ENCODE measurements at regions not wholly inside any gene's neighbourhood (a gene's known extent, or its start where the extent isn't known, plus 50 kb on each side); places are given as distances from the start of the nearest gene placed in this dataset.

DNA sequence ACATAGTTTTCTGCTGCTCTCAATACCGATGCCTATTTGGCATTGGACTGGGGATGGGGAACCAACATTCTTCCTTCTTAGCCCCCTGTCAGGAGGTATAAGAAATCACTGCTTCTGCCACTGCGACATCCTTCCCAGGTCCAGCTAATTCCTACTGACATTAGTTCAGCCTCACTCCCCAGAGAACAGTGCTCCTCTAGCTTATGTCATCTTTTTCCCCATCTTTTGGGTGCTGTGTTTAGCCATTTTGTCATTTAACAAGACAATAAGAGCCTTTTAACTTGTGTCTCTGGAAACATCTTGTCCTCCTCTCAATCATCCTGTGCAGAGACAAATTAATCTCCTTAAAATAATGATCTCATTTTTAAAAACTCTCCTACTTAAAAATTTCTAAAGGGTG lies 167.0 kb upstream of the PLXNC1 start:
- H3K36me3 ChIP-seq = no peaks in the 10 kb centered on the region
- no peaks in the 10 kb centered on the region for H3K27me3 ChIP-seq (replicated peaks; ENCODE audit: insufficient read depth)
- WGBS = 95% methylated on average over 2 of the region's 2 CpGs
- no peaks in the 10 kb centered on the region for H3K4me1 ChIP-seq (replicated peaks)
- H3K9me3 ChIP-seq = no peaks in the 10 kb centered on the region
- H3K27ac ChIP-seq = no peak overlapping the region
- no peak for DNase-seq (ENCODE audit: low spot score)
- intact Hi-C loops (cut with DNase I) = loop anchor here (5.0 kb wide), 1 partner anchor 414 kb away; no protein-coding TSS in a partner anchor
- TF ChIP-seq POLR2AphosphoS5 (IDR thresholded peaks at IDR 0.05) = no peak
- TF ChIP-seq, protein P1, sequence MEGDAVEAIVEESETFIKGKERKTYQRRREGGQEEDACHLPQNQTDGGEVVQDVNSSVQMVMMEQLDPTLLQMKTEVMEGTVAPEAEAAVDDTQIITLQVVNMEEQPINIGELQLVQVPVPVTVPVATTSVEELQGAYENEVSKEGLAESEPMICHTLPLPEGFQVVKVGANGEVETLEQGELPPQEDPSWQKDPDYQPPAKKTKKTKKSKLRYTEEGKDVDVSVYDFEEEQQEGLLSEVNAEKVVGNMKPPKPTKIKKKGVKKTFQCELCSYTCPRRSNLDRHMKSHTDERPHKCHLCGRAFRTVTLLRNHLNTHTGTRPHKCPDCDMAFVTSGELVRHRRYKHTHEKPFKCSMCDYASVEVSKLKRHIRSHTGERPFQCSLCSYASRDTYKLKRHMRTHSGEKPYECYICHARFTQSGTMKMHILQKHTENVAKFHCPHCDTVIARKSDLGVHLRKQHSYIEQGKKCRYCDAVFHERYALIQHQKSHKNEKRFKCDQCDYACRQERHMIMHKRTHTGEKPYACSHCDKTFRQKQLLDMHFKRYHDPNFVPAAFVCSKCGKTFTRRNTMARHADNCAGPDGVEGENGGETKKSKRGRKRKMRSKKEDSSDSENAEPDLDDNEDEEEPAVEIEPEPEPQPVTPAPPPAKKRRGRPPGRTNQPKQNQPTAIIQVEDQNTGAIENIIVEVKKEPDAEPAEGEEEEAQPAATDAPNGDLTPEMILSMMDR (IDR thresholded peaks at IDR 0.05) = no peak
- TF ChIP-seq POLR2A (IDR thresholded peaks at IDR 0.05) = no peak
- no peak overlapping the region for H3K4me3 ChIP-seq

DNA sequence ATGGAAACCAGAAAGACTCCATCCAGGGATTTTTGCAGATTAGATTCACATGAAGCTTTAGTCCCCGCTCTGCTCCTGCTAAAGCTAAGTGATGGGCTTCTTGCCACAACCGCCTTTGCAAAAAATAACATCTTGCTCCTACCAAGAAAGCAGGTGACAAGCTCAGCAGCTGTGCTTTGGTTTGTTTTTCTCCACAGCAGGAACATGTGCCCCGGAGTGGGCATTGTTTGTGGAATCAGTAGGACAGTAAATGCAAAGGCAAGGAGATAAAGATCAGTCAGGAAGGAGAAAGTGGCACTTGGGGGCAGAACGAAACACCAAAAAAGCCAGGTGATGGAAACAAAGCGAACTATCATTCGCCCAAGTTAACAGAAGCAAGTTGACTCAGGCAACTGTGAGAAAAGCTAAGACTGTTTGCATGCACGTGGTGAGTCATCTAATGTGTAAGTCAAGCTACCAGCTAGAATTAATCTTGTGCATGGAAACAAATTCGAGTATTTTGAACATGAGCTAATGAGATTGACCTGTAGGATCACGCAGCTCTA lies 165.5 kb upstream of the PLXNC1 start:
- no peak for DNase-seq (ENCODE audit: low spot score)
- Histone ChIP-seq H3K4me1 (replicated peaks) (no peaks in the 10 kb centered on the region), H3K36me3 (no peaks in the 10 kb centered on the region), H3K27me3 (replicated peaks; ENCODE audit: insufficient read depth) (no peaks in the 10 kb centered on the region), H3K4me3 (no peak overlapping the region), H3K27ac (no peak overlapping the region), H3K9me3 (no peaks in the 10 kb centered on the region)
- WGBS = 36% methylated on average over 9 of the region's 9 CpGs
- intact Hi-C loops (cut with DNase I) = loop anchor here (5.0 kb wide), 1 partner anchor 416 kb away; no protein-coding TSS in a partner anchor
- TF ChIP-seq POLR2AphosphoS5 (IDR thresholded peaks at IDR 0.05) (peak; percentile 40), POLR2A (IDR thresholded peaks at IDR 0.05) (no peak)
- TF ChIP-seq, protein P1 (IDR thresholded peaks at IDR 0.05) = no peak

DNA sequence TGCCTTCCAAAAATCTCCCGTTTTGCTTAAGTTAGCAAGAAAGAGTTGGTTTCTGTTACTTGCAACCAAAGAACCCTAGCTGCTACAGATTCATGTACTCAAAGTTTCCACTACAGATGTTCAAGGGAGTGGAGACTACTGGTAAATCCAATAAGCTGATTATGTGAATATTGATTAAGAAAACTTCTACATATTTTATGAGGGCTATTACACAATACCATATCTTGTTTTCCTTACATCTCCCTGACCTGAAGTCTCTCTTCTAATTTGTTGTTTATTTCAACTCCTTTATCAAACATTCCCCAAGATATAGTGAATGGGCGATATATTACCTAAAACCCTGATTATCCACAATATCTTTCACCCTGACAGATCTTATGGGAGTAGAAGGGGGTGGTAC lies 164.4 kb upstream of the PLXNC1 start:
- Histone ChIP-seq H3K4me3 (no peak overlapping the region), H3K9me3 (no peaks in the 10 kb centered on the region), H3K4me1 (replicated peaks) (no peaks in the 10 kb centered on the region), H3K36me3 (no peaks in the 10 kb centered on the region), H3K27me3 (replicated peaks; ENCODE audit: insufficient read depth) (no peaks in the 10 kb centered on the region), H3K27ac (no peak overlapping the region)
- TF ChIP-seq POLR2A (IDR thresholded peaks at IDR 0.05) = no peak
- TF ChIP-seq, protein P1 (IDR thresholded peaks at IDR 0.05) = no peak
- TF ChIP-seq POLR2AphosphoS5 (IDR thresholded peaks at IDR 0.05) = no peak
- intact Hi-C loops (cut with DNase I) = loop anchor here (5.0 kb wide), 1 partner anchor 417 kb away; no protein-coding TSS in a partner anchor
- WGBS = 96% methylated on average over 2 of the region's 2 CpGs
- no peak for DNase-seq (ENCODE audit: low spot score)

DNA sequence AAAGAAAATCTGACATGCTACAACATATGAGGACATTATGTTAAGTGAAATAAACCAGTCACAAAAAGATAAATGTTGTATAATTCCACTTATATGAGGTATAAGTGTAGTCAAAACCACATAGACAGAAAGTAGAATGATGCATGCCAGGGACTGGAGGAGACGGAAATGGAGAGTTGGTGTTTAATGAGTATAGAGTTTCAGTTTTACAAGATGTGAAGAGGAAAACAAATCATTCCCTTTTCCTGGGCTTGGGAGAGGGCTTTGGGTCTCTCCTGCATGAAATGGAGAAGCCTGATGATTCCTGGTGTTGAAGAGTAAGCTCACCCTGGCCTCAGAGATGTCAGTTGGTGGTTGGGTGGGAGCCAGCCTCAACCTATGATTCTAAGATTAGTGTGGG lies 158.4 kb upstream of the PLXNC1 start:
- no peak overlapping the region for H3K4me3 ChIP-seq
- no peaks in the 10 kb centered on the region for H3K4me1 ChIP-seq (replicated peaks)
- no peak for DNase-seq (ENCODE audit: low spot score)
- intact Hi-C loops (cut with DNase I) = loop anchor here (5.0 kb wide), 1 partner anchor 112 kb away; no protein-coding TSS in a partner anchor
- no peaks in the 10 kb centered on the region for H3K9me3 ChIP-seq
- WGBS = 23% methylated on average over 1 of the region's 1 CpG
- H3K27me3 ChIP-seq (replicated peaks; ENCODE audit: insufficient read depth) = no peaks in the 10 kb centered on the region
- TF ChIP-seq POLR2AphosphoS5 (IDR thresholded peaks at IDR 0.05) (peak; percentile 69), POLR2A (IDR thresholded peaks at IDR 0.05) (no peak)
- TF ChIP-seq, protein P1 (IDR thresholded peaks at IDR 0.05) = no peak
- no peak overlapping the region for H3K27ac ChIP-seq
- H3K36me3 ChIP-seq = no peaks in the 10 kb centered on the region
